HG03457 (cell line): ENCODE measurements at regions not wholly inside any gene's neighbourhood (a gene's known extent, or its start where the extent isn't known, plus 50 kb on each side); places are given as distances from the start of the nearest gene placed in this dataset.

Experiments
- ATAC-seq: cut with Tn5 transposase; IDR thresholded peaks from one replicate; pipeline ENCODE4 v1.9.1; 2021; ENCODE audit warnings: moderate number of reproducible peaks; ENCODE audit not compliant: unreplicated experiment

- ATAC-seq = no peak
Observed at GRCh38 chr3:30166535-30166934, 439.9 kb upstream of the TGFBR2 start.

DNA sequence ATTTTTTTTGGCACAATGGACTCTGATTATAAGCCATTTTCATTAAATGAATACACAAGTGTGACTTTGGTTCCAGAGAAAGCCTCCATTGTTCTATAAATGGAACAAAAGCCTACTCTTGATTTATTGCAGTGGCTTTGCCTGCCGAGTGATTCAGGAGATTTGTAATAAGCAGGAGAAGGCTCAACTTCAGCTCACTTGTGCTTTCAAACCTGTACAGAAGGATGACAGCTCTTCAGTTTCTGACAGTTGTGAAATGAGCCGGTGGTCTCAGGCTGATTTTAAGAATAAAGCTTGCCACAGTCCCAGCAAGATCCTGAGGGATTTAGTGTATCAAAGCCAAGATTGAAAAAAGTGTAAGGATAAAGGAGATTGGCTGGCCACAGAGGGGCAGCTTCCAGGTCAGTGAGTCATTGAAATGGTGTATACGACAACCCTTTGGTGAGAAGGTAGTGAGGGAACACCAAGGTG, 438.8 kb upstream of the TGFBR2 start:
- ATAC-seq = no peak

- ATAC-seq = no peak
Observed at GRCh38 chr3:30169487-30169886, 436.9 kb upstream of the TGFBR2 start.

- ATAC-seq = no peak
Observed at GRCh38 chr3:30170681-30171438, 435.5 kb upstream of the TGFBR2 start.

- ATAC-seq = no peak
Observed at GRCh38 chr3:30174357-30174756, 432.0 kb upstream of the TGFBR2 start.

DNA sequence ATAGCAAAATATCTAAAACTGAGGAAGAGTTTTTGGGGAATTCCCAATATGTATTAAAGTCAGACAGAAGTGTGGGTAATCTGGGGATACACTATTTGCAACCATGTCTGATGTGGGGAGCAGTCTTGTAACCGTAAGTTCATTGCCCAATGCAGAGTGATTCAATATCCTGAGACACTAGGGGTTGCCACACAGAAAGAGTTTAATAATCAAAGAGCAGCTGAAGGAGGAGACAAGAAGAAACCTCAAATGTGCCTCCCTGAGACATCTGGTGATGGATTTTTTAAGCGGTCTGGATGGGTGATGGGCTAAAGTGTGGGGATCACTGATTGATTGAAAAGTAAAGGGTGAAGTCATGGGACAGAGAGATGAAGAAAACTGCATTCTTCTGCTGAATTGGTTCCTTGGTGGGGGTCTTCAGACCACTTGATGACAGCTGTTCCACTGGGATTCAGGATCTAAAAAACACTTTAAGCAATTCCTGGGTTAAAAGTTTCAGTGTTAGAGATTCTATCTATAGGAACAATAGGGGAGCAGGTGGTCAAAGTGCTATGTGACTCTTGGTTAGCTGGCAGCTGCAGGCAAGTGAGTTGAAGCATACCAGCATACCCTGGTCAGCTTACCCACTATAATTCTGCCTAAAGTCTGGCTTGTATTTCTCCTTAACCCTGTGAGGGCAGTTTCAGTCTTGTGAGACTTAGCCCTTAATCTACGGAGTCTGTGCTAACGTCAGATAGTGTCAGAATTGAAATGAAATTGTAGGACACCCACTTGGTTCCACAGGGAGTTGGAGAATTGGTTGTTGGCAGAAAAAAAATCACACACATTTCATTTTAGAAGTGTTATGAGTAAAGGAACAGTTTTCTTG, 425.9 kb upstream of the TGFBR2 start:
- ATAC-seq = no peak

- ATAC-seq = no peak
Observed at GRCh38 chr3:30181178-30181465, 425.3 kb upstream of the TGFBR2 start.

DNA sequence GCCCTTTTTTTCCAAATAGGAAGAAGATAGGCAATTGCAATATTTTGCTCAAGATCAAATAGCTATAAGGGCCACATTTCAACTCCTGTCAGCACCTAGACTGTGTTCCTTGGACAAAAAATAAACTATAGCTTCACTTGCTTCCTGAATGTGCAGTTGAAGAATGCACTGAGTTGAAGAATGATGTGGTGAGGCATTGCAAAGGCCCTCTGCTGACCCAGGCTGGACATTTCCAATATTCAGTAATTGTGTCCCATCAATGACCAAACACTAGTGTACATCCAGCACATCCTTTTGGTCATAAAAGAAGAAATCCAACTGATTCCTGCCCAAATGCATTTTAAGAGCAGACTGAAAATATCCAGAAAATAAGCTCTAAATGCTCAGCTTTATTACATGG, 424.8 kb upstream of the TGFBR2 start:
- ATAC-seq = no peak

GRCh38 chr3:30183421-30183820, 423.0 kb upstream of the TGFBR2 start:
- ATAC-seq = no peak

DNA sequence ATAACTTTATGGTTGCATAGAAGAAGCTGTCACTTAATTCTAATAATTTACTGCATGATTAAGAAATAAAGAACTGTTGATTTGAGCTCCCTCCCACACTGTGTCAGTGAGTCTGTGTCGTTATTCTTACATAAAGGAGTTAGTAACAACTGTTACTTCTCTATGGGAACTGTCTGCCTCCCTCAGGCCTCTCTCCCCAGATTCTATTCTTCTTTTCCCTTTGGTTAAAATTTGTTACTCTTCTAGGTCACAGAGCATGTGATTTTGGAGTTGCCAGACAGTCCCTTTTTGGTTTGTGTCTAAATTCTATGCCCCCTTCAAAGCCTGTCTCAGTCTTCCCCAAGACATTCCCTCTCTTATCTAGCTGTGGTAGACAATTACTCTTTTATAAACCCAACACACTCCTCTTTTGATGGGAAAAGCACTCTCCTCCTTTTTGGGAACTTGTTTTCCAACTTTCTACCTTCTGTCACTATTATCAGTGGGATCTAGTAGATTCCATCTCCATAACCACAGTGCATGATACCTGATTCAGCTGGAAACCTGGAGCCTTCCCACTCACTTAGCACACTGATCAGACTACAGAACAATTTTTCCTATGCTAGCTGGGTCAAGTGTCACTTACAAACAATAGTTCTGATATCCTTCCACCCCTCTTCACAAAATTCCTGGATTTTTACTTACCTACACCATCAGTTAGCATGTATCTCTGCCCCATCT, 422.1 kb upstream of the TGFBR2 start:
- no peak for ATAC-seq

- ATAC-seq = no peak
Observed at GRCh38 chr3:30185872-30186271, 420.5 kb upstream of the TGFBR2 start.

DNA sequence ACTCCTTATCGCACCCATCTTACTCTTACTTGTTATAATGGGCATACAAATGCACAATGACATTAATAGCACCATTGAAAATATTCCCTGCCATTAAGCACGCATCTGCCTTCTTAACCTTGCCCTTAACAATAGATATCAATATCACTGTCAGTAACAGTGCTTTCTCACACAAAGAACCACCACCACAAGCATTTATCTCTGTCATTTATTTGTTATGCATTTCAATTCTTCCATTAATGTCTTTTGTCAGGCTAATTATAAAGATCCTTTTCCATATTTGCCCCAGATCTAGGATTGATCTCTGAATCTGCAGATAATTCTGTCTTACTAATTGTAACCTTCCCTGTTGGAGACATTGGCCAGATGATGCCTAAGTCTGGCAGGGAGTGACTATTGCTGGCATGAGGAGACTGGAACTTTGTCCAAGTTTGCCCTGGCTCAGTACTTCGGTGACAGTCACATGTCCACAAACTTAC, 419.6 kb upstream of the TGFBR2 start:
- no peak for ATAC-seq

- ATAC-seq = no peak
Observed at GRCh38 chr3:30187366-30187765, 419.0 kb upstream of the TGFBR2 start.

DNA sequence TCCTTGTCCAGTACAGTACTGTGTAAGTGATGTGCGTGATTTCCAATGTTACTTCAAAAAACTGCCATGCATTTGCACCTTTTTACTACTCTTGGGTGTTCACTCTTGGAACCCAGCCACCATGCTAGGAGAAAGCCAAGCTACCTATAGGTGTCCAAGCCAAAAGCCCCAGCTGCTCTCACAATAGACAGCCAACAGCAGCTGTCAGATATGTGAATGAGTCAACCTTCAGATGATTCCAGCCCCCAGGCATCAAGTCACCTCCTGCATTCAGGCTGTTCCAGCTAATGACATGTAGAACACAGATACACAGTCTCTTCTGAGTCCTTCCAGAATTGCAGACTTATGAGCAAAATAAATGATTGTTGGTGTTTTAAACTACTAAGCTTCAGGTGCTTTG, 417.7 kb upstream of the TGFBR2 start:
- ATAC-seq = no peak

DNA sequence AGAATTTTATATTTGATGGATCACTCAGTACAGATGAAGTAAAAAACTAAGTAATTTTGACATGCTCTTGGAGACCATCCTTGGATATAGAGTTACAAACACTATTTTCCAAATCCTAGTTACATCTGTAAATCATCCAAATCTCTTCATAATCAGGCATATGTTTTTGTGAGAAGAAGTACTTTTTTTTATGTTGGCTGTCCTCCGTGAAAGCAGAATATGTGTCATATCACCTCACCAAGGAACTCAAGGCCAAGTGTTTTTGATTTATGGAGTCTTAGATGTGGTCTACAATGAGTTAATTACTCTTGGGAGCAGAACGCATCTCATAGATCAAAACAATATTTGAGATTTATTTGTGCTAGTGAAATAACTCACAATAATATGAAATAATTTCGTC, 416.5 kb upstream of the TGFBR2 start:
- no peak for ATAC-seq

- ATAC-seq = no peak
Observed at GRCh38 chr3:30193625-30194044, 412.8 kb upstream of the TGFBR2 start.

DNA sequence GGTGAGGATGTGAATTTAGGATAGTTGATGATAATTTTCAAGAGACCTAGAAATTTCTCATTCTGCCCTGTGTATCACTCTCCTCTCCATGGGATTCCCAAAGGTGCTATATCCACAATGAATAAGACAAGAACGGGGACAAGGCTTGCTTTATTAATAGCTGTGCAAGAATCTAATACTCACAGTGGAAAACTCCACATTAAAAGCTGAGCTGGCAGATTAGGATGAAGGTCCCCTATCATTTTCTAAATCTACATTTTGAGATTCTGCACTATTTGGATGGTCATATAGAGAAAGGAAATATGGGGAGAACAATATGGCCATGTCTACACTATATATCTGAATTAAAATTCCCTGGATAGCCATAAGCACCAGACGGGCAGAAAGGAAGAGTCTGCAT, 411.0 kb upstream of the TGFBR2 start:
- no peak for ATAC-seq

DNA sequence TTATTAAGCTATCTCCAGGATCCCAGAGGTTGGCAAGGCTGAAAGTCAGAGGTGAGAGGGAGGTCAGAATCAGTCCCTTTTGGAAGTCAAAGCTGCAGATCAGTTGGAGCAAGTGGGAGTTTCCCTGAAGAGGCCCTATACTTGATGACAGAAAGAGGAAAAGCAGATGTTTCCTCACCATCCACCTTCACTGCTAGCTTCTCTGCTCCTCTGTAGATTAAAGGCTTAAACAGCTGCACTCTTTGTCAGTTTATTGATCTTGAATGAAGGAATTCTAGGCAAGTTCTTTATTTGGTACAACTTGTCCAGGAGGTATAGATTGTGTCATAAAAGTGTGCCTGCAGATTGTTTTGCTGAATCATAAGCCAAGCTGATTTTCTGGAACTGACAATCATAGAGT, 408.2 kb upstream of the TGFBR2 start:
- no peak for ATAC-seq

DNA sequence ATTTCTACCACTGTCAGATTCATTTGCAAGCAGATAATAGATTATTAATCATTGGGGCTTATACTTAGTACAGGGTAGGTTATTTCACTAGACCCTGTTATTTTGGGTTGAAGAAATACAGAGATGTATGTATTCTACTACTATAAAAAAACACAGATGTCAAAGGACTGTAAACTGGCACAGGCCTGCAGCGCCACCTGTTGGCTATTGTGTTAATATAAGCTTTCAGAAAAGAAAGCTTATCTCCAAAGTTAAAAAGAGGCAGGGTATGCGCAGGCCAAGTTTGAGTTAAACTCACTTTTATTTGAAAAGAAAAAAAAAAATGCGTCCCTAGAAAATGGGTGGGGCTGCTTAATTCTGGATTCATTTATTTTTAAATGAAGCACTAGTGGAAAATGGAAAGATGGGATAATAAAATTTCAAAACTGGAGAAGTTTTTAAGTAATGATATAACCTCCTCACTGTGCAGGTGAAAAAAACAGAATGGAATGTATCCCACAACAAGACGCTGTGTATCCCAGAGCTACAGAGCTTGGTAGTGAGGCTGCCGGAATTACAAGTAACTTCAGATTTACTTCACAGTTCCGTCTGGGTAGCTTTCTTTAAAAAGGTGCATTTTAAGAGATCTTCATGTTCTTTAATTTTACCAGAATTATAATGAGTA, 407.2 kb upstream of the TGFBR2 start:
- ATAC-seq = no peak

DNA sequence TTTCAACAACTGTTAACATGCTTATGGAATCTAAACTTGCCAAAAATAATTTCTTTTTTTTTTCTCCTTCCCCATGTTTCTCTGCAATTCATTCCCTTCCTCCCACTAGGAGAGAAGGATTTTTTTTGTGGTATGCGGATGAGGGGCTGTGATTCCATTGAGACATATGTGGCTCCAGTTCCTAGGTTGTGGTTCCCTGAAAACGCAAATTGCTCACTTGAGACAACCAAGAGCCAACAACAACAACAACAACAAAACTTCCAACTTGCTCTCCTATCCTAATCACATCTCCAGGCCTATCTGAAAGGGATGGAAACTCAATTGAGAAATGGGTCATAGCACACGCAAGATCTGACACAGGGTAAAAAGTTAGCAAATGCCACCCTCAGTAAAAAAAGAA, 406.5 kb upstream of the TGFBR2 start:
- ATAC-seq = no peak

DNA sequence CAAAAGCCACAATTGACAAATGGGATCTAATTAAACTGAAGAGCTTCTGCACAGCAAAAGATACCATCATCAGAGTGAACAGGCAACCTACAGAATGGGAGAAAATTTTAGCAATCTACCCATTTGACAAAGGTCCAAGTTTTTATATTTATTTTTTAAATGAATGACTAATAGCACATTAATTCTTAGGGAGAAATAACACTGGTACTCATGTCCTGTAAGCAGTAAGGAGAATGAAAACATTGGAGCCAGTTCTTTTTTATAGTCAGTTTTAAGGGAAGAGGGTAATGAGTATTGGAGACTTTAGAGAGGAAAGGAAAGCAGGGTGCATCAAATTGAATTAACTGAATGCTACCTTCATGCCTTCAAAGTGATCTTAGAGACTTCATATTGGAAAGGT, 404.7 kb upstream of the TGFBR2 start:
- ATAC-seq = no peak
